CD8-positive, alpha-beta memory T cell (primary cell): ENCODE measurements at regions not wholly inside any gene's neighbourhood (a gene's known extent, or its start where the extent isn't known, plus 50 kb on each side); places are given as distances from the start of the nearest gene placed in this dataset.
A peak's percentile ranks its signal among the peaks of the same experiment; 100 is the strongest.

Source experiments
- CTCF ChIA-PET: fragments of 350-600 bp; sonication (Branson Sonifier 250); formaldehyde crosslinking; loops from one replicate; lab custom pipeline; 2021; ENCODE audit warnings: antibody characterized with exemption; lab: Charles Lee
- POLR2A ChIA-PET: fragments of 350-600 bp; sonication (Branson Sonifier 250); formaldehyde crosslinking; loops from one replicate; lab custom pipeline; 2021; ENCODE audit warnings: antibody characterized with exemption; lab: Charles Lee
- DNase-seq, 5 donors: peaks; one replicate each; pipeline versions ENCODE4 v3.0.0 to v3.0.0-alpha.2; 2020 to 2022; ENCODE audit warnings: mixed read lengths in 1 of 5
- H3K27ac ChIP-seq: one replicate; pipeline ENCODE4 v1.7.0; 2013; ENCODE audit warnings: low read depth, mild to moderate bottlenecking, low read length, moderate library complexity
- H3K27me3 ChIP-seq: 2 replicates; pipeline ENCODE4 v1.7.0; 2013; ENCODE audit warnings: low read length, mild to moderate bottlenecking; ENCODE audit not compliant: insufficient read depth, poor library complexity, severe bottlenecking
- H3K36me3 ChIP-seq: 2 replicates; pipeline ENCODE4 v1.7.0; 2013; ENCODE audit warnings: mild to moderate bottlenecking, low read length, moderate library complexity; ENCODE audit not compliant: insufficient read depth
- H3K4me1 ChIP-seq: 2 replicates; pipeline ENCODE4 v1.7.0; 2013; ENCODE audit warnings: mild to moderate bottlenecking, low read length, moderate library complexity; ENCODE audit not compliant: insufficient read depth
- H3K4me3 ChIP-seq: 2 replicates; pipeline ENCODE4 v1.7.0; 2013; ENCODE audit warnings: mild to moderate bottlenecking, low read length
- H3K9me3 ChIP-seq: 2 replicates; pipeline ENCODE4 v1.7.0; 2013; ENCODE audit warnings: mild to moderate bottlenecking, low read length
- H3K27ac Mint-ChIP-seq, 8 donors: one replicate each; pipeline ENCODE4 v1.8.0; 2020 to 2021; ENCODE audit warnings: mixed read lengths in 8 of 8, mild to moderate bottlenecking in 6 of 8, inconsistent platforms in 3 of 8, moderate library complexity in 3 of 8
- H3K27me3 Mint-ChIP-seq, 2 donors: one replicate each; pipeline ENCODE4 v1.8.0; 2020 to 2021; ENCODE audit warnings: mixed read lengths in 2 of 2, mild to moderate bottlenecking in 1 of 2, moderate library complexity in 1 of 2
- H3K36me3 Mint-ChIP-seq, 3 donors: one replicate each; pipeline ENCODE4 v1.8.0; 2020 to 2021; ENCODE audit warnings: mixed read lengths in 3 of 3, inconsistent platforms in 1 of 3, mild to moderate bottlenecking in 1 of 3
- H3K4me1 Mint-ChIP-seq, 3 donors: one replicate each; pipeline ENCODE4 v1.8.0; 2020 to 2021; ENCODE audit warnings: mixed read lengths in 3 of 3, inconsistent platforms in 1 of 3, mild to moderate bottlenecking in 1 of 3
- H3K4me3 Mint-ChIP-seq, 7 donors: one replicate each; pipeline ENCODE4 v1.8.0; 2020 to 2021; ENCODE audit warnings: mixed read lengths in 7 of 7, mild to moderate bottlenecking in 6 of 7, moderate library complexity in 4 of 7, inconsistent platforms in 2 of 7
- H3K9me3 Mint-ChIP-seq, 5 donors: one replicate each; pipeline ENCODE4 v1.8.0; 2020 to 2022; ENCODE audit warnings: mixed read lengths in 5 of 5, mild to moderate bottlenecking in 3 of 5, moderate library complexity in 2 of 5, inconsistent platforms in 1 of 5

- Histone ChIP-seq H3K27me3 (no peaks in the 10 kb centered on the region), H3K4me1 (no peaks in the 10 kb centered on the region), H3K4me3 (no peak overlapping the region), H3K27ac (no peak overlapping the region), H3K36me3 (no peaks in the 10 kb centered on the region), H3K9me3 (no peaks in the 10 kb centered on the region)
- H3K36me3 Mint-ChIP-seq, result no peaks in the 10 kb centered on the region
- no peaks in the 10 kb centered on the region for H3K4me1 Mint-ChIP-seq
- POLR2A ChIA-PET, result no interaction called here
- CTCF ChIA-PET, result no interaction called here
- H3K27me3 Mint-ChIP-seq, result peaks cover 0 to 5% of the 10 kb centered on the region in 2 donors
- no peak overlapping the region for H3K27ac Mint-ChIP-seq
- H3K9me3 Mint-ChIP-seq, result peaks cover 0 to 2% (median 1%) of the 10 kb centered on the region in 5 donors
- DNase-seq, result no peak
- H3K4me3 Mint-ChIP-seq, result no peak overlapping the region
Measured at GRCh38 chr5:2111569-2112105, 228.9 kb upstream of the IRX4 start.

GRCh38 chr5:2110934-2111462 is 228.3 kb upstream of the IRX4 start:
- H3K9me3 ChIP-seq, result no peaks in the 10 kb centered on the region
- no peaks in the 10 kb centered on the region for H3K27me3 ChIP-seq
- no peak overlapping the region for H3K4me3 Mint-ChIP-seq
- H3K4me1 ChIP-seq, result no peaks in the 10 kb centered on the region
- H3K4me3 ChIP-seq, result no peak overlapping the region
- H3K9me3 Mint-ChIP-seq, result peaks cover 0 to 7% (median 7%) of the 10 kb centered on the region in 5 donors
- no peaks in the 10 kb centered on the region for H3K36me3 ChIP-seq
- no peaks in the 10 kb centered on the region for H3K4me1 Mint-ChIP-seq
- H3K27me3 Mint-ChIP-seq, result peaks cover 0 to 5% of the 10 kb centered on the region in 2 donors
- H3K36me3 Mint-ChIP-seq, result no peaks in the 10 kb centered on the region
- H3K27ac ChIP-seq, result no peak overlapping the region
- CTCF ChIA-PET, result no interaction called here
- no peak overlapping the region for H3K27ac Mint-ChIP-seq
- DNase-seq, result no peak
- POLR2A ChIA-PET, result no interaction called here

- DNase-seq, result no peak
- no peaks in the 10 kb centered on the region for H3K27me3 ChIP-seq
- no peak overlapping the region for H3K4me3 ChIP-seq
- Mint-ChIP-seq H3K27me3 (peaks cover 0 to 5% of the 10 kb centered on the region in 2 donors), H3K36me3 (no peaks in the 10 kb centered on the region), H3K4me3 (no peak overlapping the region), H3K27ac (no peak overlapping the region), H3K4me1 (no peaks in the 10 kb centered on the region), H3K9me3 (peaks cover 4 to 12% (median 10%) of the 10 kb centered on the region in 5 donors)
- no peak overlapping the region for H3K27ac ChIP-seq
- no peaks in the 10 kb centered on the region for H3K36me3 ChIP-seq
- ChIA-PET POLR2A (no interaction called here), CTCF (no interaction called here)
- no peaks in the 10 kb centered on the region for H3K9me3 ChIP-seq
- H3K4me1 ChIP-seq, result no peaks in the 10 kb centered on the region
Measured at GRCh38 chr5:2110137-2110933, 227.6 kb upstream of the IRX4 start.

- H3K4me3 Mint-ChIP-seq, result no peak overlapping the region
- peaks cover 0 to 5% of the 10 kb centered on the region in 2 donors for H3K27me3 Mint-ChIP-seq
- CTCF ChIA-PET, result no interaction called here
- Histone ChIP-seq H3K36me3 (no peaks in the 10 kb centered on the region), H3K4me3 (no peak overlapping the region), H3K4me1 (no peaks in the 10 kb centered on the region), H3K27ac (no peak overlapping the region), H3K9me3 (no peaks in the 10 kb centered on the region), H3K27me3 (no peaks in the 10 kb centered on the region)
- H3K27ac Mint-ChIP-seq, result no peak overlapping the region
- peaks cover 4 to 12% (median 11%) of the 10 kb centered on the region in 5 donors for H3K9me3 Mint-ChIP-seq
- no peaks in the 10 kb centered on the region for H3K36me3 Mint-ChIP-seq
- no peaks in the 10 kb centered on the region for H3K4me1 Mint-ChIP-seq
- POLR2A ChIA-PET, result no interaction called here
- no peak for DNase-seq
Measured at GRCh38 chr5:2109566-2109965, 226.8 kb upstream of the IRX4 start.

- Histone ChIP-seq H3K4me3 (no peak overlapping the region), H3K4me1 (no peaks in the 10 kb centered on the region), H3K27me3 (no peaks in the 10 kb centered on the region), H3K36me3 (no peaks in the 10 kb centered on the region), H3K9me3 (no peaks in the 10 kb centered on the region), H3K27ac (no peak overlapping the region)
- H3K27ac Mint-ChIP-seq, result no peak overlapping the region
- ChIA-PET POLR2A (no interaction called here), CTCF (no interaction called here)
- H3K27me3 Mint-ChIP-seq, result peaks cover 0 to 2% of the 10 kb centered on the region in 2 donors
- H3K4me3 Mint-ChIP-seq, result no peak overlapping the region
- H3K9me3 Mint-ChIP-seq, result peaks cover 4 to 12% (median 11%) of the 10 kb centered on the region in 5 donors
- H3K36me3 Mint-ChIP-seq, result no peaks in the 10 kb centered on the region
- no peaks in the 10 kb centered on the region for H3K4me1 Mint-ChIP-seq
- DNase-seq, result no peak
Measured at GRCh38 chr5:2106721-2107120, 224.0 kb upstream of the IRX4 start.

GRCh38 chr5:2105141-2105540 is 222.4 kb upstream of the IRX4 start:
- CTCF ChIA-PET, result no interaction called here

GRCh38 chr5:2103940-2104339 is 221.2 kb upstream of the IRX4 start:
- no peaks in the 10 kb centered on the region for H3K4me1 ChIP-seq
- H3K4me3 ChIP-seq, result no peak overlapping the region
- H3K27me3 ChIP-seq, result no peaks in the 10 kb centered on the region
- H3K9me3 ChIP-seq, result no peaks in the 10 kb centered on the region
- H3K27ac Mint-ChIP-seq, result no peak overlapping the region
- H3K27ac ChIP-seq, result no peak overlapping the region
- peaks cover 8 to 17% of the 10 kb centered on the region in 2 donors for H3K27me3 Mint-ChIP-seq
- POLR2A ChIA-PET, result no interaction called here
- peaks cover 4 to 12% (median 11%) of the 10 kb centered on the region in 5 donors for H3K9me3 Mint-ChIP-seq
- no peaks in the 10 kb centered on the region for H3K36me3 ChIP-seq
- CTCF ChIA-PET, result no interaction called here
- no peaks in the 10 kb centered on the region for H3K4me1 Mint-ChIP-seq
- no peaks in the 10 kb centered on the region for H3K36me3 Mint-ChIP-seq
- no peak for DNase-seq
- H3K4me3 Mint-ChIP-seq, result no peak overlapping the region

More at GRCh38 chr5:2105141-2105540, 222.4 kb upstream of the IRX4 start:
- Mint-ChIP-seq H3K27me3 (peaks cover 6 to 8% of the 10 kb centered on the region in 2 donors), H3K36me3 (no peaks in the 10 kb centered on the region), H3K4me3 (no peak overlapping the region), H3K9me3 (peaks cover 4 to 12% (median 11%) of the 10 kb centered on the region in 5 donors), H3K4me1 (no peaks in the 10 kb centered on the region), H3K27ac (peak overlapping the region in 3 of 8 donors; percentile 7 to 49 (median 43))
- no peaks in the 10 kb centered on the region for H3K36me3 ChIP-seq
- no peaks in the 10 kb centered on the region for H3K4me1 ChIP-seq
- no peaks in the 10 kb centered on the region for H3K9me3 ChIP-seq
- no peaks in the 10 kb centered on the region for H3K27me3 ChIP-seq
- H3K4me3 ChIP-seq, result no peak overlapping the region
- POLR2A ChIA-PET, result no interaction called here
- H3K27ac ChIP-seq, result no peak overlapping the region
- DNase-seq, result peak in 1 of 5 donors; percentile 17
